SK-N-SH treated with all-trans-retinoic acid at 6 μM for 48 hours (cell line): ENCODE measurements at regions not wholly inside any gene's neighbourhood (a gene's known extent, or its start where the extent isn't known, plus 50 kb on each side); places are given as distances from the start of the nearest gene placed in this dataset.

Experiments
- ARNTL ChIP-seq: fragments of 450-650 bp; formaldehyde crosslinking; IDR thresholded peaks from 2 replicates; pipeline ENCODE4 v1.5.0; 2020; ENCODE audit warnings: low read depth, mild to moderate bottlenecking, moderate library complexity, borderline replicate concordance
- CSRNP3 ChIP-seq: fragments of 250-450 bp; sonication (Bioruptor Pico); IDR thresholded peaks from 2 replicates; pipeline ENCODE4 v1.5.1; 2021; ENCODE audit warnings: mild to moderate bottlenecking, moderate library complexity
- RARB ChIP-seq: fragments of 250-450 bp; sonication (Bioruptor Pico); IDR thresholded peaks from 2 replicates; pipeline ENCODE4 v1.8.0; 2021; ENCODE audit warnings: mild to moderate bottlenecking, moderate library complexity
- SNAI2 ChIP-seq: fragments of 250-450 bp; sonication (Bioruptor Pico); IDR thresholded peaks from 2 replicates; pipeline ENCODE4 v1.5.0; 2020; ENCODE audit warnings: mild to moderate bottlenecking, moderate library complexity

- TF ChIP-seq SNAI2 (CRISPR knock-in tag) (no peak), ARNTL (no peak), RARB (CRISPR knock-in tag) (no peak), CSRNP3 (CRISPR knock-in tag) (no peak)
These were observed 471.9 kb downstream of the AGTPBP1 start for GRCh38 chr9:85269811-85270210.
